ENCODE measurements at regions not wholly inside any gene's neighbourhood (a gene's known extent, or its start where the extent isn't known, plus 50 kb on each side); places are given as distances from the start of the nearest gene placed in this dataset.
A peak's percentile ranks its signal among the peaks of the same experiment; 100 is the strongest.

- TF ChIP-seq, protein P1, sequence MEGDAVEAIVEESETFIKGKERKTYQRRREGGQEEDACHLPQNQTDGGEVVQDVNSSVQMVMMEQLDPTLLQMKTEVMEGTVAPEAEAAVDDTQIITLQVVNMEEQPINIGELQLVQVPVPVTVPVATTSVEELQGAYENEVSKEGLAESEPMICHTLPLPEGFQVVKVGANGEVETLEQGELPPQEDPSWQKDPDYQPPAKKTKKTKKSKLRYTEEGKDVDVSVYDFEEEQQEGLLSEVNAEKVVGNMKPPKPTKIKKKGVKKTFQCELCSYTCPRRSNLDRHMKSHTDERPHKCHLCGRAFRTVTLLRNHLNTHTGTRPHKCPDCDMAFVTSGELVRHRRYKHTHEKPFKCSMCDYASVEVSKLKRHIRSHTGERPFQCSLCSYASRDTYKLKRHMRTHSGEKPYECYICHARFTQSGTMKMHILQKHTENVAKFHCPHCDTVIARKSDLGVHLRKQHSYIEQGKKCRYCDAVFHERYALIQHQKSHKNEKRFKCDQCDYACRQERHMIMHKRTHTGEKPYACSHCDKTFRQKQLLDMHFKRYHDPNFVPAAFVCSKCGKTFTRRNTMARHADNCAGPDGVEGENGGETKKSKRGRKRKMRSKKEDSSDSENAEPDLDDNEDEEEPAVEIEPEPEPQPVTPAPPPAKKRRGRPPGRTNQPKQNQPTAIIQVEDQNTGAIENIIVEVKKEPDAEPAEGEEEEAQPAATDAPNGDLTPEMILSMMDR (conservative IDR thresholded peaks at IDR 0.05; ENCODE audit: low read depth, low read length) = no peak
- DNase-seq (ENCODE audit: low read depth) = peak; percentile 2
- H3K4me3 ChIP-seq (ENCODE audit: low read depth, low read length) = no peak overlapping the region
Measured at GRCh38 chr11:29485641-29486040, 531.2 kb downstream of the KCNA4 start.

- no peak overlapping the region for H3K4me3 ChIP-seq (ENCODE audit: low read depth, low read length)
- DNase-seq (ENCODE audit: low read depth) = no peak
- TF ChIP-seq, protein P1 (conservative IDR thresholded peaks at IDR 0.05; ENCODE audit: low read depth, low read length) = no peak
Measured at GRCh38 chr11:29484548-29484947, 532.3 kb downstream of the KCNA4 start.

- TF ChIP-seq, protein P1 (conservative IDR thresholded peaks at IDR 0.05; ENCODE audit: low read depth, low read length) = no peak
- DNase-seq (ENCODE audit: low read depth) = no peak
Measured at GRCh38 chr11:29483831-29484230, 533.0 kb downstream of the KCNA4 start.

DNA sequence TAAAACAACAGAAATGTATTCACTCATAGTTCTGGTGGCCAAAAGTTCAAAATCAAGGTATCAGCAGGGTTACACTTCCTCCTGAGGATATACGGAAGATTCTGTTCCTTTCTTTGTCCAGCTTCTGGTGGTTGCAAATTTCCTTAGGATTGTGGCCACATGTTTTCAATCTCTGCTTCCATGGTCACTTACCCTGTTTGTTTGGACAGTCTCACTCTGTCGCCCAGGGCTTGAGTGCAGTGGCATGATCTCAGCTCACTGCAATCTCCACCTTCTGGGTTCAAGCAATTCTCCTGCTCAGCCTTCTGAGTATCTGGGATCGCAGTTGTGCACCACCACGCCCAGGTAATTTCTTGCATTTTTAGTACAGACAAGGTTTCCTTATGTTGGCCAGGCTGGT lies 534.3 kb downstream of the KCNA4 start:
- DNase-seq (ENCODE audit: low read depth) = no peak
- TF ChIP-seq, protein P1 (conservative IDR thresholded peaks at IDR 0.05; ENCODE audit: low read depth, low read length) = no peak
- no peak overlapping the region for H3K4me3 ChIP-seq (ENCODE audit: low read depth, low read length)

More at GRCh38 chr11:29483831-29484230, 533.0 kb downstream of the KCNA4 start:
- H3K4me3 ChIP-seq (ENCODE audit: low read depth, low read length) = no peak overlapping the region

GRCh38 chr11:29481738-29482137 lies 535.1 kb downstream of the KCNA4 start:
- TF ChIP-seq, protein P1 (conservative IDR thresholded peaks at IDR 0.05; ENCODE audit: low read depth, low read length) = no peak
- H3K4me3 ChIP-seq (ENCODE audit: low read depth, low read length) = no peak overlapping the region
- DNase-seq (ENCODE audit: low read depth) = no peak

DNA sequence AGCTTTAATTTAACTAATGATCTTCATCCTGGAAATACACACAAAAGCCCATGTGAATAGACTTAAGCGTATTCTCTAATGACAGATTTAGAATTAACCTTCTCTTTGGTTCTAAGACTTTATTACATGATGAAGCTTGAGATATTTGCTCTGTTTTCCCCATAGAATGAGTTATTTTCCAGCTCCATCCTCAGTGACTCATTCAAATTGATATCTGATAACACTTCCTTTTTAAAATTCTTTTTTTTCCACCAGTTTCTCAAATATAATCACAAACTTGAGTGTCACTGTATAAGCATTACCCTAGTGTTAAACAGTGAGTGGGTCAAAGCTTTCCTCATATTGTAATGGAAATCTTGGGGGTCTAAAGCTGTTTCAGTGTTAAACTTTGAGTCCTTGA lies 535.8 kb downstream of the KCNA4 start:
- H3K4me3 ChIP-seq (ENCODE audit: low read depth, low read length) = no peak overlapping the region
- TF ChIP-seq, protein P1 (conservative IDR thresholded peaks at IDR 0.05; ENCODE audit: low read depth, low read length) = no peak
- DNase-seq (ENCODE audit: low read depth) = no peak

GRCh38 chr11:29458252-29458651 lies 558.6 kb downstream of the KCNA4 start:
- H3K4me3 ChIP-seq (ENCODE audit: low read depth, low read length) = no peak overlapping the region
- no peak for DNase-seq (ENCODE audit: low read depth)
- TF ChIP-seq, protein P1 (conservative IDR thresholded peaks at IDR 0.05; ENCODE audit: low read depth, low read length) = no peak

Data from choroid plexus epithelial cell (primary cell).